ENCODE measurements at regions not wholly inside any gene's neighbourhood (a gene's known extent, or its start where the extent isn't known, plus 50 kb on each side); places are given as distances from the start of the nearest gene placed in this dataset.

DNA sequence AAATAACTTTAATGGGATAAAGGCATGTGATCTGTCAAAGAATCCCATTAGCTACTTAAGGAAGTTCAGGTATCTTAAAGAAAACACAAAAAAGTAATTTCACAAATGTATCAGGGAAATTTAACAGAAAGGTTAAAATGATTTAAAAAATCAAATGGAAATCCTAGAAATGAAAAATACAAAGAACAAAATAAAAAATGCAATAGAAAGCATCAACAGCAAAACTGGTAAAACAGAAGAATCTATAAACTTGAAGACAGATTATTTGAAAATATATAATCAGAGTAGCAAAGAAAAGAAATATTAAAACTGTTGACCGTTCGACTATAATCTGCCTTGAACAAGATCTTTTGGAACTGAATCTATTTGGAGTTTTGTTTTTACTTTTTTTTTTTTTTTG, 279.4 kb upstream of the SYT1 start:
- intact Hi-C loops (cut with micrococcal nuclease) (no loop called here), dilution Hi-C loops (cut with MboI; ENCODE audit: extremely low pct_ligation_motif_present, low sequenced_read_pairs) (no loop called here)
- DNase-seq (ENCODE audit: low read depth, low spot score) (no peak), FAIRE-seq (no peak)
- H3K36me3 ChIP-seq (ENCODE audit: control insufficient read depth in 2 of 2, extremely low read depth in 1 of 2, insufficient read depth in 2 of 2, low read length in 2 of 2) = no peaks in the 10 kb centered on the region
- no peaks in the 10 kb centered on the region for H3K79me2 ChIP-seq (ENCODE audit: control insufficient read depth, insufficient read depth, low read length)
- no peak for TF ChIP-seq GATA2 (IDR thresholded peaks at IDR 0.05; ENCODE audit: insufficient read depth, insufficient read length, low read depth, low read length)
- TF ChIP-seq, protein P1, sequence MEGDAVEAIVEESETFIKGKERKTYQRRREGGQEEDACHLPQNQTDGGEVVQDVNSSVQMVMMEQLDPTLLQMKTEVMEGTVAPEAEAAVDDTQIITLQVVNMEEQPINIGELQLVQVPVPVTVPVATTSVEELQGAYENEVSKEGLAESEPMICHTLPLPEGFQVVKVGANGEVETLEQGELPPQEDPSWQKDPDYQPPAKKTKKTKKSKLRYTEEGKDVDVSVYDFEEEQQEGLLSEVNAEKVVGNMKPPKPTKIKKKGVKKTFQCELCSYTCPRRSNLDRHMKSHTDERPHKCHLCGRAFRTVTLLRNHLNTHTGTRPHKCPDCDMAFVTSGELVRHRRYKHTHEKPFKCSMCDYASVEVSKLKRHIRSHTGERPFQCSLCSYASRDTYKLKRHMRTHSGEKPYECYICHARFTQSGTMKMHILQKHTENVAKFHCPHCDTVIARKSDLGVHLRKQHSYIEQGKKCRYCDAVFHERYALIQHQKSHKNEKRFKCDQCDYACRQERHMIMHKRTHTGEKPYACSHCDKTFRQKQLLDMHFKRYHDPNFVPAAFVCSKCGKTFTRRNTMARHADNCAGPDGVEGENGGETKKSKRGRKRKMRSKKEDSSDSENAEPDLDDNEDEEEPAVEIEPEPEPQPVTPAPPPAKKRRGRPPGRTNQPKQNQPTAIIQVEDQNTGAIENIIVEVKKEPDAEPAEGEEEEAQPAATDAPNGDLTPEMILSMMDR (IDR thresholded peaks at IDR 0.05; ENCODE audit: extremely low read depth in 1 of 2, insufficient read depth in 1 of 2, low read depth in 1 of 2, low read length in 2 of 2) = no peak
- no peak for TF ChIP-seq MYC (IDR thresholded peaks at IDR 0.05; ENCODE audit: low read depth, low read length)
- TF ChIP-seq POLR2AphosphoS5 (IDR thresholded peaks at IDR 0.05; ENCODE audit: insufficient read depth, low read depth, low read length) = no peak
- H3K27ac ChIP-seq (ENCODE audit: insufficient read depth, low read depth, low read length) = no peak overlapping the region
- H3K4me1 ChIP-seq (ENCODE audit: control insufficient read depth, extremely low read depth, insufficient read depth, low read length) = no peaks in the 10 kb centered on the region
- ChIA-PET POLR2A (no interaction called here), CTCF (no interaction called here)
- H4K20me1 ChIP-seq (replicated peaks; ENCODE audit: control insufficient read depth, extremely low read depth, insufficient read depth, low read length) = no peaks in the 10 kb centered on the region
- no peaks in the 10 kb centered on the region for H3K27me3 ChIP-seq (ENCODE audit: control insufficient read depth in 2 of 2, insufficient read depth in 2 of 2, low read length in 2 of 2)
- H2AFZ ChIP-seq (ENCODE audit: low read depth, low read length) = no peak overlapping the region
- H3K4me2 ChIP-seq (ENCODE audit: insufficient read depth, low read length) = no peak overlapping the region
- H3K9me3 ChIP-seq (replicated peaks; ENCODE audit: control insufficient read depth, insufficient read depth, low read length) = no peaks in the 10 kb centered on the region
- no TSS peak for BruUV-seq (replicated peaks)
- no peak overlapping the region for H3K9ac ChIP-seq (replicated peaks; ENCODE audit: extremely low read depth, insufficient read depth, low read length)
- H3K4me3 ChIP-seq (replicated peaks in 1 of 3; ENCODE audit: insufficient read depth in 1 of 3, low read depth in 1 of 3, low read length in 3 of 3) = no peak overlapping the region
- H3K9me1 ChIP-seq (replicated peaks; ENCODE audit: control insufficient read depth, extremely low read depth, insufficient read depth, low read length) = no peaks in the 10 kb centered on the region

DNA sequence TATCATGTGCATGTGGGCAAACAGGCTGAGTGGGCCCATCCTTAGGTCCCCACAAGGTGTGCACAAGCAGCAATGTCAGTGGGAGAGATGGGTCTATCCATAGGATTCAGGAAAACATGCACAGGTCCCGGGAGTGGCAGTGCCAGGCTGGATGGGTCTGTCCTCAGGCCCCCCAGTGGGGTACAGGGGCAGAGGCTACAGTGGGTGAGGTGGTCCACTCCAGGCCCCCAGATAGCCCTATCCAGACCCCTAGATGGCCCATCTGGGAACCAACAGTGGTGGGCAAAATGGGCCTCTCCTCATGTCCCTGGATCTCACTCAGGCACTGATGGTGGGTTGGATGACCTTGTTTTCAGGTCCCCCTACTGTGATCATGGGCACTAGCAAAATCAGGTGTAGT, 277.8 kb upstream of the SYT1 start:
- FAIRE-seq (no peak), DNase-seq (ENCODE audit: low read depth, low spot score) (no peak)
- CTCF ChIA-PET = no interaction called here
- Histone ChIP-seq H3K79me2 (ENCODE audit: control insufficient read depth, insufficient read depth, low read length) (no peaks in the 10 kb centered on the region), H3K9ac (replicated peaks; ENCODE audit: extremely low read depth, insufficient read depth, low read length) (no peak overlapping the region), H3K9me3 (replicated peaks; ENCODE audit: control insufficient read depth, insufficient read depth, low read length) (no peaks in the 10 kb centered on the region), H3K27me3 (ENCODE audit: control insufficient read depth in 2 of 2, insufficient read depth in 2 of 2, low read length in 2 of 2) (no peaks in the 10 kb centered on the region), H3K27ac (ENCODE audit: insufficient read depth, low read depth, low read length) (no peak overlapping the region), H3K36me3 (ENCODE audit: control insufficient read depth in 2 of 2, extremely low read depth in 1 of 2, insufficient read depth in 2 of 2, low read length in 2 of 2) (no peaks in the 10 kb centered on the region), H3K9me1 (replicated peaks; ENCODE audit: control insufficient read depth, extremely low read depth, insufficient read depth, low read length) (no peaks in the 10 kb centered on the region), H4K20me1 (replicated peaks; ENCODE audit: control insufficient read depth, extremely low read depth, insufficient read depth, low read length) (no peaks in the 10 kb centered on the region), H3K4me2 (ENCODE audit: insufficient read depth, low read length) (no peak overlapping the region), H2AFZ (ENCODE audit: low read depth, low read length) (no peak overlapping the region), H3K4me1 (ENCODE audit: control insufficient read depth, extremely low read depth, insufficient read depth, low read length) (no peaks in the 10 kb centered on the region), H3K4me3 (replicated peaks in 1 of 3; ENCODE audit: insufficient read depth in 1 of 3, low read depth in 1 of 3, low read length in 3 of 3) (no peak overlapping the region)
- TF ChIP-seq FOS (IDR thresholded peaks at IDR 0.05; ENCODE audit: borderline replicate concordance, insufficient read depth, low read length) (no peak), POLR2A (IDR thresholded peaks at IDR 0.05; ENCODE audit: low read depth, low read length) (no peak), MAX (IDR thresholded peaks at IDR 0.05; ENCODE audit: insufficient read depth, insufficient read length) (no peak), MYC (IDR thresholded peaks at IDR 0.05; ENCODE audit: low read depth, low read length) (no peak), JUN (IDR thresholded peaks at IDR 0.05; ENCODE audit: borderline replicate concordance, insufficient read depth, insufficient read length, low read depth) (no peak)
- intact Hi-C loops (cut with micrococcal nuclease) (no loop called here), dilution Hi-C loops (cut with MboI; ENCODE audit: extremely low pct_ligation_motif_present, low sequenced_read_pairs) (no loop called here)
- BruUV-seq (replicated peaks) = no TSS peak
- POLR2A ChIA-PET = no interaction called here
